ENCODE measurements at regions not wholly inside any gene's neighbourhood (a gene's known extent, or its start where the extent isn't known, plus 50 kb on each side); places are given as distances from the start of the nearest gene placed in this dataset.

- peaks cover 0 to 7% (median 0%) of the 10 kb centered on the region in 3 donors for H3K4me1 ChIP-seq (ENCODE audit: control insufficient read depth in 2 of 3, insufficient read depth in 2 of 3, low read depth in 1 of 3, low read length in 3 of 3)
- FAIRE-seq: no peak
- H3K9ac ChIP-seq (ENCODE audit: low read length in 3 of 3): no peak overlapping the region
- intact Hi-C loops (cut with DNase I): no loop called here
- no peak overlapping the region for H3K27ac ChIP-seq (ENCODE audit: low read depth in 2 of 2, low read length in 2 of 2)
- H3K36me3 ChIP-seq (ENCODE audit: control insufficient read depth in 2 of 3, insufficient read depth in 3 of 3, low read length in 3 of 3): no peaks in the 10 kb centered on the region
- H3K9me3 ChIP-seq (ENCODE audit: control insufficient read depth in 2 of 3, insufficient read depth in 1 of 3, low read length in 3 of 3): no peaks in the 10 kb centered on the region
- no peaks in the 10 kb centered on the region for H3K27me3 ChIP-seq (ENCODE audit: control insufficient read depth, insufficient read depth, low read length)
- TF ChIP-seq, protein P1, sequence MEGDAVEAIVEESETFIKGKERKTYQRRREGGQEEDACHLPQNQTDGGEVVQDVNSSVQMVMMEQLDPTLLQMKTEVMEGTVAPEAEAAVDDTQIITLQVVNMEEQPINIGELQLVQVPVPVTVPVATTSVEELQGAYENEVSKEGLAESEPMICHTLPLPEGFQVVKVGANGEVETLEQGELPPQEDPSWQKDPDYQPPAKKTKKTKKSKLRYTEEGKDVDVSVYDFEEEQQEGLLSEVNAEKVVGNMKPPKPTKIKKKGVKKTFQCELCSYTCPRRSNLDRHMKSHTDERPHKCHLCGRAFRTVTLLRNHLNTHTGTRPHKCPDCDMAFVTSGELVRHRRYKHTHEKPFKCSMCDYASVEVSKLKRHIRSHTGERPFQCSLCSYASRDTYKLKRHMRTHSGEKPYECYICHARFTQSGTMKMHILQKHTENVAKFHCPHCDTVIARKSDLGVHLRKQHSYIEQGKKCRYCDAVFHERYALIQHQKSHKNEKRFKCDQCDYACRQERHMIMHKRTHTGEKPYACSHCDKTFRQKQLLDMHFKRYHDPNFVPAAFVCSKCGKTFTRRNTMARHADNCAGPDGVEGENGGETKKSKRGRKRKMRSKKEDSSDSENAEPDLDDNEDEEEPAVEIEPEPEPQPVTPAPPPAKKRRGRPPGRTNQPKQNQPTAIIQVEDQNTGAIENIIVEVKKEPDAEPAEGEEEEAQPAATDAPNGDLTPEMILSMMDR (IDR thresholded peaks at IDR 0.05; ENCODE audit: borderline replicate concordance, extremely low read depth, insufficient read depth): no peak
- no peak overlapping the region for H3K4me3 ChIP-seq (ENCODE audit: low read length in 3 of 3)
- DNase-seq: no peak
These were observed 66.6 kb upstream of the LAPTM4A start for GRCh38 chr2:20118051-20118450.

- no peak overlapping the region for H3K9ac ChIP-seq (ENCODE audit: low read length in 3 of 3)
- no peaks in the 10 kb centered on the region for H3K27me3 ChIP-seq (ENCODE audit: control insufficient read depth, insufficient read depth, low read length)
- intact Hi-C loops (cut with DNase I): no loop called here
- H3K4me1 ChIP-seq (ENCODE audit: control insufficient read depth in 2 of 3, insufficient read depth in 2 of 3, low read depth in 1 of 3, low read length in 3 of 3): peaks cover 0 to 7% (median 0%) of the 10 kb centered on the region in 3 donors
- DNase-seq: no peak
- TF ChIP-seq, protein P1 (IDR thresholded peaks at IDR 0.05; ENCODE audit: borderline replicate concordance, extremely low read depth, insufficient read depth): no peak
- FAIRE-seq: no peak
- H3K4me3 ChIP-seq (ENCODE audit: low read length in 3 of 3): no peak overlapping the region
- no peaks in the 10 kb centered on the region for H3K36me3 ChIP-seq (ENCODE audit: control insufficient read depth in 2 of 3, insufficient read depth in 3 of 3, low read length in 3 of 3)
- no peaks in the 10 kb centered on the region for H3K9me3 ChIP-seq (ENCODE audit: control insufficient read depth in 2 of 3, insufficient read depth in 1 of 3, low read length in 3 of 3)
- H3K27ac ChIP-seq (ENCODE audit: low read depth in 2 of 2, low read length in 2 of 2): no peak overlapping the region
These were observed 64.5 kb upstream of the LAPTM4A start for GRCh38 chr2:20115902-20116301.

- no peak overlapping the region for H3K9ac ChIP-seq (ENCODE audit: low read length in 3 of 3)
- no peak for FAIRE-seq
These were observed 63.9 kb upstream of the LAPTM4A start for GRCh38 chr2:20115374-20115773.

More at GRCh38 chr2:20115374-20115773, 63.9 kb upstream of the LAPTM4A start:
- Histone ChIP-seq H3K27me3 (ENCODE audit: control insufficient read depth, insufficient read depth, low read length) (no peaks in the 10 kb centered on the region), H3K27ac (ENCODE audit: low read depth in 2 of 2, low read length in 2 of 2) (no peak overlapping the region), H3K4me1 (ENCODE audit: control insufficient read depth in 2 of 3, insufficient read depth in 2 of 3, low read depth in 1 of 3, low read length in 3 of 3) (peaks cover 0 to 7% (median 0%) of the 10 kb centered on the region in 3 donors), H3K9me3 (ENCODE audit: control insufficient read depth in 2 of 3, insufficient read depth in 1 of 3, low read length in 3 of 3) (no peaks in the 10 kb centered on the region), H3K36me3 (ENCODE audit: control insufficient read depth in 2 of 3, insufficient read depth in 3 of 3, low read length in 3 of 3) (no peaks in the 10 kb centered on the region), H3K4me3 (ENCODE audit: low read length in 3 of 3) (no peak overlapping the region)
- DNase-seq: no peak
- intact Hi-C loops (cut with DNase I): no loop called here
- TF ChIP-seq, protein P1 (IDR thresholded peaks at IDR 0.05; ENCODE audit: borderline replicate concordance, extremely low read depth, insufficient read depth): no peak

All from kidney (tissue), 13 donors.